ENCODE measurements at regions not wholly inside any gene's neighbourhood (a gene's known extent, or its start where the extent isn't known, plus 50 kb on each side); places are given as distances from the start of the nearest gene placed in this dataset.

DNA sequence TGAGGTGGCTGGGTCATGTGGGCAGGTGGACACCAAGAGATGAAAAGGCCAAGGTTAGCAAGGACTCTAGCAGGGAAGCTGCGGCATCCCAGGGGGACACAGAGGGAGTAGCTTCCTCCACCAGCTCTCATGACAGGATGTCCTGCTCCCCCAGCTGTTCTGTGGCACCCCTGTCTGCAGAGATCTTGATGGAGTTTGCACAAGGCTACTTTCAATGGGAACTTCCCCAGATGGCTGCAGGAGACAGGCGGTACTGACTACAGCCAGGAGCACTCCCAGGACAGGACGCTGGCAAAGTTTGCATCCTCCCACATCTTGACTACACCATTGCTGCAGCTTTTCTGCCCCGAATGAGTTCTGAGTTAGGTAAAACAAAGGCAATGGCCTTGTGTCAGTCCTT is 312.8 kb downstream of the TLE4 start (continued):
- TF ChIP-seq, protein P1, sequence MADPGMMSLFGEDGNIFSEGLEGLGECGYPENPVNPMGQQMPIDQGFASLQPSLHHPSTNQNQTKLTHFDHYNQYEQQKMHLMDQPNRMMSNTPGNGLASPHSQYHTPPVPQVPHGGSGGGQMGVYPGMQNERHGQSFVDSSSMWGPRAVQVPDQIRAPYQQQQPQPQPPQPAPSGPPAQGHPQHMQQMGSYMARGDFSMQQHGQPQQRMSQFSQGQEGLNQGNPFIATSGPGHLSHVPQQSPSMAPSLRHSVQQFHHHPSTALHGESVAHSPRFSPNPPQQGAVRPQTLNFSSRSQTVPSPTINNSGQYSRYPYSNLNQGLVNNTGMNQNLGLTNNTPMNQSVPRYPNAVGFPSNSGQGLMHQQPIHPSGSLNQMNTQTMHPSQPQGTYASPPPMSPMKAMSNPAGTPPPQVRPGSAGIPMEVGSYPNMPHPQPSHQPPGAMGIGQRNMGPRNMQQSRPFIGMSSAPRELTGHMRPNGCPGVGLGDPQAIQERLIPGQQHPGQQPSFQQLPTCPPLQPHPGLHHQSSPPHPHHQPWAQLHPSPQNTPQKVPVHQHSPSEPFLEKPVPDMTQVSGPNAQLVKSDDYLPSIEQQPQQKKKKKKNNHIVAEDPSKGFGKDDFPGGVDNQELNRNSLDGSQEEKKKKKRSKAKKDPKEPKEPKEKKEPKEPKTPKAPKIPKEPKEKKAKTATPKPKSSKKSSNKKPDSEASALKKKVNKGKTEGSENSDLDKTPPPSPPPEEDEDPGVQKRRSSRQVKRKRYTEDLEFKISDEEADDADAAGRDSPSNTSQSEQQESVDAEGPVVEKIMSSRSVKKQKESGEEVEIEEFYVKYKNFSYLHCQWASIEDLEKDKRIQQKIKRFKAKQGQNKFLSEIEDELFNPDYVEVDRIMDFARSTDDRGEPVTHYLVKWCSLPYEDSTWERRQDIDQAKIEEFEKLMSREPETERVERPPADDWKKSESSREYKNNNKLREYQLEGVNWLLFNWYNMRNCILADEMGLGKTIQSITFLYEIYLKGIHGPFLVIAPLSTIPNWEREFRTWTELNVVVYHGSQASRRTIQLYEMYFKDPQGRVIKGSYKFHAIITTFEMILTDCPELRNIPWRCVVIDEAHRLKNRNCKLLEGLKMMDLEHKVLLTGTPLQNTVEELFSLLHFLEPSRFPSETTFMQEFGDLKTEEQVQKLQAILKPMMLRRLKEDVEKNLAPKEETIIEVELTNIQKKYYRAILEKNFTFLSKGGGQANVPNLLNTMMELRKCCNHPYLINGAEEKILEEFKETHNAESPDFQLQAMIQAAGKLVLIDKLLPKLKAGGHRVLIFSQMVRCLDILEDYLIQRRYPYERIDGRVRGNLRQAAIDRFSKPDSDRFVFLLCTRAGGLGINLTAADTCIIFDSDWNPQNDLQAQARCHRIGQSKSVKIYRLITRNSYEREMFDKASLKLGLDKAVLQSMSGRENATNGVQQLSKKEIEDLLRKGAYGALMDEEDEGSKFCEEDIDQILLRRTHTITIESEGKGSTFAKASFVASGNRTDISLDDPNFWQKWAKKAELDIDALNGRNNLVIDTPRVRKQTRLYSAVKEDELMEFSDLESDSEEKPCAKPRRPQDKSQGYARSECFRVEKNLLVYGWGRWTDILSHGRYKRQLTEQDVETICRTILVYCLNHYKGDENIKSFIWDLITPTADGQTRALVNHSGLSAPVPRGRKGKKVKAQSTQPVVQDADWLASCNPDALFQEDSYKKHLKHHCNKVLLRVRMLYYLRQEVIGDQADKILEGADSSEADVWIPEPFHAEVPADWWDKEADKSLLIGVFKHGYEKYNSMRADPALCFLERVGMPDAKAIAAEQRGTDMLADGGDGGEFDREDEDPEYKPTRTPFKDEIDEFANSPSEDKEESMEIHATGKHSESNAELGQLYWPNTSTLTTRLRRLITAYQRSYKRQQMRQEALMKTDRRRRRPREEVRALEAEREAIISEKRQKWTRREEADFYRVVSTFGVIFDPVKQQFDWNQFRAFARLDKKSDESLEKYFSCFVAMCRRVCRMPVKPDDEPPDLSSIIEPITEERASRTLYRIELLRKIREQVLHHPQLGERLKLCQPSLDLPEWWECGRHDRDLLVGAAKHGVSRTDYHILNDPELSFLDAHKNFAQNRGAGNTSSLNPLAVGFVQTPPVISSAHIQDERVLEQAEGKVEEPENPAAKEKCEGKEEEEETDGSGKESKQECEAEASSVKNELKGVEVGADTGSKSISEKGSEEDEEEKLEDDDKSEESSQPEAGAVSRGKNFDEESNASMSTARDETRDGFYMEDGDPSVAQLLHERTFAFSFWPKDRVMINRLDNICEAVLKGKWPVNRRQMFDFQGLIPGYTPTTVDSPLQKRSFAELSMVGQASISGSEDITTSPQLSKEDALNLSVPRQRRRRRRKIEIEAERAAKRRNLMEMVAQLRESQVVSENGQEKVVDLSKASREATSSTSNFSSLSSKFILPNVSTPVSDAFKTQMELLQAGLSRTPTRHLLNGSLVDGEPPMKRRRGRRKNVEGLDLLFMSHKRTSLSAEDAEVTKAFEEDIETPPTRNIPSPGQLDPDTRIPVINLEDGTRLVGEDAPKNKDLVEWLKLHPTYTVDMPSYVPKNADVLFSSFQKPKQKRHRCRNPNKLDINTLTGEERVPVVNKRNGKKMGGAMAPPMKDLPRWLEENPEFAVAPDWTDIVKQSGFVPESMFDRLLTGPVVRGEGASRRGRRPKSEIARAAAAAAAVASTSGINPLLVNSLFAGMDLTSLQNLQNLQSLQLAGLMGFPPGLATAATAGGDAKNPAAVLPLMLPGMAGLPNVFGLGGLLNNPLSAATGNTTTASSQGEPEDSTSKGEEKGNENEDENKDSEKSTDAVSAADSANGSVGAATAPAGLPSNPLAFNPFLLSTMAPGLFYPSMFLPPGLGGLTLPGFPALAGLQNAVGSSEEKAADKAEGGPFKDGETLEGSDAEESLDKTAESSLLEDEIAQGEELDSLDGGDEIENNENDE (IDR thresholded peaks at IDR 0.05; ENCODE audit: insufficient replicate concordance, low read length) = no peak
- TF ChIP-seq KDM5A (IDR thresholded peaks at IDR 0.05; ENCODE audit: low read length) (no peak), TAF1 (IDR thresholded peaks at IDR 0.05; ENCODE audit: low read depth, low read length) (no peak), CHD1 (IDR thresholded peaks at IDR 0.05; ENCODE audit: low read depth, low read length) (no peak), HDAC2 (IDR thresholded peaks at IDR 0.05; ENCODE audit: borderline replicate concordance in 1 of 2, low read depth in 2 of 2, low read length in 2 of 2) (no peak), CREB1 (IDR thresholded peaks at IDR 0.05) (no peak), JUND (IDR thresholded peaks at IDR 0.05; ENCODE audit: low read length) (no peak), GTF2F1 (IDR thresholded peaks at IDR 0.05; ENCODE audit: borderline replicate concordance, low read depth, low read length) (no peak), CEBPB (IDR thresholded peaks at IDR 0.05; ENCODE audit: low read depth, low read length) (no peak), SP2 (IDR thresholded peaks at IDR 0.05; ENCODE audit: low read length) (no peak)
